ENCODE measurements at regions not wholly inside any gene's neighbourhood (a gene's known extent, or its start where the extent isn't known, plus 50 kb on each side); places are given as distances from the start of the nearest gene placed in this dataset.

GRCh38 chr3:174377684-174378083 is 481.4 kb upstream of the NAALADL2 start:
- TF ChIP-seq POLR2AphosphoS5 (IDR thresholded peaks at IDR 0.05) (no peak), POLR2A (IDR thresholded peaks at IDR 0.05) (no peak), EP300 (IDR thresholded peaks at IDR 0.05; ENCODE audit: low read depth) (no peak)
- TF ChIP-seq, protein P1, sequence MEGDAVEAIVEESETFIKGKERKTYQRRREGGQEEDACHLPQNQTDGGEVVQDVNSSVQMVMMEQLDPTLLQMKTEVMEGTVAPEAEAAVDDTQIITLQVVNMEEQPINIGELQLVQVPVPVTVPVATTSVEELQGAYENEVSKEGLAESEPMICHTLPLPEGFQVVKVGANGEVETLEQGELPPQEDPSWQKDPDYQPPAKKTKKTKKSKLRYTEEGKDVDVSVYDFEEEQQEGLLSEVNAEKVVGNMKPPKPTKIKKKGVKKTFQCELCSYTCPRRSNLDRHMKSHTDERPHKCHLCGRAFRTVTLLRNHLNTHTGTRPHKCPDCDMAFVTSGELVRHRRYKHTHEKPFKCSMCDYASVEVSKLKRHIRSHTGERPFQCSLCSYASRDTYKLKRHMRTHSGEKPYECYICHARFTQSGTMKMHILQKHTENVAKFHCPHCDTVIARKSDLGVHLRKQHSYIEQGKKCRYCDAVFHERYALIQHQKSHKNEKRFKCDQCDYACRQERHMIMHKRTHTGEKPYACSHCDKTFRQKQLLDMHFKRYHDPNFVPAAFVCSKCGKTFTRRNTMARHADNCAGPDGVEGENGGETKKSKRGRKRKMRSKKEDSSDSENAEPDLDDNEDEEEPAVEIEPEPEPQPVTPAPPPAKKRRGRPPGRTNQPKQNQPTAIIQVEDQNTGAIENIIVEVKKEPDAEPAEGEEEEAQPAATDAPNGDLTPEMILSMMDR (IDR thresholded peaks at IDR 0.05) = no peak
- no peak for DNase-seq
- Histone ChIP-seq H3K9me3 (no peaks in the 10 kb centered on the region), H3K36me3 (no peaks in the 10 kb centered on the region), H3K4me3 (no peak overlapping the region), H3K27me3 (no peaks in the 10 kb centered on the region), H3K27ac (no peak overlapping the region), H3K4me1 (no peaks in the 10 kb centered on the region)
- intact Hi-C loops (cut with DNase I; ENCODE audit: low total_unique reads) (no loop called here), in situ Hi-C loops (cut with MboI; ENCODE audit: low pct_ligation_motif_present in 1 of 4, low pct_unique_long_range_greater_than_20kb in 1 of 4, low sequenced_read_pairs in 3 of 4) (no loop called here)
- WGBS, 2 donors (ENCODE audit: low coverage in 1 of 2) = 94% methylated on average over 13 of the region's 13 CpGs; no CpG with 5 or more reads in 1 of the 2 donors

GRCh38 chr3:174382878-174383277 is 476.3 kb upstream of the NAALADL2 start:
- Histone ChIP-seq H3K36me3 (no peaks in the 10 kb centered on the region), H3K9me3 (no peaks in the 10 kb centered on the region), H3K27ac (no peak overlapping the region), H3K4me1 (no peaks in the 10 kb centered on the region), H3K4me3 (no peak overlapping the region), H3K27me3 (no peaks in the 10 kb centered on the region)
- intact Hi-C loops (cut with DNase I; ENCODE audit: low total_unique reads) (no loop called here), in situ Hi-C loops (cut with MboI; ENCODE audit: low pct_ligation_motif_present in 1 of 4, low pct_unique_long_range_greater_than_20kb in 1 of 4, low sequenced_read_pairs in 3 of 4) (no loop called here)
- DNase-seq = no peak
- 55 to 63% methylated on average over 1 of the region's 1 CpG for WGBS, 2 donors (ENCODE audit: low coverage in 1 of 2)
- no peak for TF ChIP-seq POLR2A (IDR thresholded peaks at IDR 0.05)

GRCh38 chr3:174387736-174388135 is 471.4 kb upstream of the NAALADL2 start:
- Histone ChIP-seq H3K36me3 (no peaks in the 10 kb centered on the region), H3K9me3 (no peaks in the 10 kb centered on the region), H3K4me3 (no peak overlapping the region), H3K4me1 (no peaks in the 10 kb centered on the region), H3K27me3 (no peaks in the 10 kb centered on the region), H3K27ac (no peak overlapping the region)
- 88 to 96% methylated on average over 1 of the region's 1 CpG for WGBS, 2 donors (ENCODE audit: low coverage in 1 of 2)
- in situ Hi-C loops (cut with MboI; ENCODE audit: low pct_ligation_motif_present in 1 of 4, low pct_unique_long_range_greater_than_20kb in 1 of 4, low sequenced_read_pairs in 3 of 4) (no loop called here), intact Hi-C loops (cut with DNase I; ENCODE audit: low total_unique reads) (no loop called here)
- no peak for TF ChIP-seq EP300 (IDR thresholded peaks at IDR 0.05; ENCODE audit: low read depth)
- TF ChIP-seq, protein P1 (IDR thresholded peaks at IDR 0.05) = no peak
- no peak for TF ChIP-seq POLR2A (IDR thresholded peaks at IDR 0.05)
- TF ChIP-seq POLR2AphosphoS5 (IDR thresholded peaks at IDR 0.05) = no peak
- DNase-seq = no peak

DNA sequence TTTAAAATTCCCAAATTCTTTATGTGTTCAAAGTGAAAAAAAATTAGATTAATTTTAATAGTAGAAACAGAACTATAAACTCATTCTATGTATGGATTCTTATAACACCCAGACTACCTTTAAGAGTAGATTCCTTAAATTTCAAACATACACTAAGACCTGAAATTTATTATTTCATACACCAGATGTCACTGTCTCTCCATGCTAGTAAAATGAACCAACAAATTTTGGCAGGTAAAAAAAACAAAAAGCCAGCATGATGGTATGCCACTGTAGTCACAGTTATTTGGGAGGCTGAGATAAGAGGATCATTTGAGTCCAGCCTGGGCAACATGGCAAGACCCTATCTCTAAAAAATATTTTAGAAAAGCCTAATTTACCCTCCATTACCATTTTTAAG is 461.3 kb upstream of the NAALADL2 start:
- in situ Hi-C loops (cut with MboI; ENCODE audit: low pct_ligation_motif_present in 1 of 4, low pct_unique_long_range_greater_than_20kb in 1 of 4, low sequenced_read_pairs in 3 of 4) (no loop called here), intact Hi-C loops (cut with DNase I; ENCODE audit: low total_unique reads) (no loop called here)
- no peak for DNase-seq
- no peak for TF ChIP-seq POLR2A (IDR thresholded peaks at IDR 0.05)
- TF ChIP-seq, protein P1 (IDR thresholded peaks at IDR 0.05) = peak; percentile 41 to 53 (median 44)
- no peak for TF ChIP-seq POLR2AphosphoS5 (IDR thresholded peaks at IDR 0.05)
- Histone ChIP-seq H3K27me3 (no peaks in the 10 kb centered on the region), H3K9me3 (no peaks in the 10 kb centered on the region), H3K4me1 (no peaks in the 10 kb centered on the region), H3K27ac (no peak overlapping the region), H3K36me3 (no peaks in the 10 kb centered on the region), H3K4me3 (no peak overlapping the region)

- no peaks in the 10 kb centered on the region for H3K9me3 ChIP-seq
- in situ Hi-C loops (cut with MboI; ENCODE audit: low pct_ligation_motif_present in 1 of 4, low pct_unique_long_range_greater_than_20kb in 1 of 4, low sequenced_read_pairs in 3 of 4) = no loop called here
- no peak for DNase-seq
- H3K4me1 ChIP-seq = no peaks in the 10 kb centered on the region
- 86 to 94% methylated on average over 1 of the region's 1 CpG for WGBS, 2 donors (ENCODE audit: low coverage in 1 of 2)
- H3K27ac ChIP-seq = no peak overlapping the region
- H3K36me3 ChIP-seq = no peaks in the 10 kb centered on the region
- TF ChIP-seq POLR2AphosphoS5 (IDR thresholded peaks at IDR 0.05) (no peak), EP300 (IDR thresholded peaks at IDR 0.05; ENCODE audit: low read depth) (no peak), POLR2A (IDR thresholded peaks at IDR 0.05) (no peak)
- TF ChIP-seq, protein P1 (IDR thresholded peaks at IDR 0.05) = no peak
- H3K27me3 ChIP-seq = no peaks in the 10 kb centered on the region
- intact Hi-C loops (cut with DNase I; ENCODE audit: low total_unique reads) = no loop called here
- no peak overlapping the region for H3K4me3 ChIP-seq
Observed at GRCh38 chr3:174398761-174399160, 460.4 kb upstream of the NAALADL2 start.

All from transverse colon (tissue), 4 donors.